ENCODE measurements at regions not wholly inside any gene's neighbourhood (a gene's known extent, or its start where the extent isn't known, plus 50 kb on each side); places are given as distances from the start of the nearest gene placed in this dataset.
"Not testable (repeated sequence)": the region's sequence is repeated elsewhere in the genome, so short reads cannot be mapped to it uniquely, and the experiment has no call there.

DNA sequence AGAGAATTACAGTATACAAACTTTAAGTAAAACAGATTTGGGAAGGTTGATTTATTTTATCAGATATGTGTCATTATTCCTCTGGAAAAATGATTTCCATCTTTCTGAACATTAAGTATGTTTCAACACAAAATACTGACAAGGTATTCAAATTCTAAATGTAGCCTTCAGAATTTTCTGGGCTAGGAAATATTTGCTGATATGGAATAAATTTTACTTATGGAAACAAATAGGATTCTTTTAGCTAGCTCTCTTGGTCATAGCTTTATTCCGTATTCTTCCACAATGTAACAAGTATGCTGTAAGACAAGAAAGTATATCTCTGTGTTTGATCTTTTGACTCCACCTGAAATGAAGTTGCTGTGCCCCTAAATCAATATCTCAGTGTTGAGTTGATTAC, 1125.2 kb upstream of the CITED2 start:
- H3K4me1 Mint-ChIP-seq (ENCODE audit: low read depth), result no peaks in the 10 kb centered on the region
- no peaks in the 10 kb centered on the region for H3K36me3 Mint-ChIP-seq (ENCODE audit: low read depth)
- H3K9me3 Mint-ChIP-seq, result peaks cover 3% of the 10 kb centered on the region
- H3K27ac Mint-ChIP-seq, result no peak overlapping the region
- intact Hi-C loops (cut with micrococcal nuclease), result no loop called here
- no peaks in the 10 kb centered on the region for H3K27me3 Mint-ChIP-seq
- H3K4me3 Mint-ChIP-seq, result no peak overlapping the region

GRCh38 chr6:140494321-140495108, 1120.1 kb upstream of the CITED2 start:
- intact Hi-C loops (cut with micrococcal nuclease), result no loop called here
- Mint-ChIP-seq H3K27me3 (no peaks in the 10 kb centered on the region), H3K4me3 (no peak overlapping the region), H3K9me3 (peaks cover 17% of the 10 kb centered on the region), H3K4me1 (ENCODE audit: low read depth) (no peaks in the 10 kb centered on the region), H3K36me3 (ENCODE audit: low read depth) (no peaks in the 10 kb centered on the region), H3K27ac (no peak overlapping the region)

- intact Hi-C loops (cut with micrococcal nuclease); H3K27ac Mint-ChIP-seq; H3K4me1 Mint-ChIP-seq (ENCODE audit: low read depth); H3K4me3 Mint-ChIP-seq; H3K27me3 Mint-ChIP-seq; H3K36me3 Mint-ChIP-seq (ENCODE audit: low read depth): not testable (repeated sequence)
- H3K9me3 Mint-ChIP-seq, result peaks cover 17% of the 10 kb centered on the region
Measured at GRCh38 chr6:140493470-140493869, 1119.0 kb upstream of the CITED2 start.

DNA sequence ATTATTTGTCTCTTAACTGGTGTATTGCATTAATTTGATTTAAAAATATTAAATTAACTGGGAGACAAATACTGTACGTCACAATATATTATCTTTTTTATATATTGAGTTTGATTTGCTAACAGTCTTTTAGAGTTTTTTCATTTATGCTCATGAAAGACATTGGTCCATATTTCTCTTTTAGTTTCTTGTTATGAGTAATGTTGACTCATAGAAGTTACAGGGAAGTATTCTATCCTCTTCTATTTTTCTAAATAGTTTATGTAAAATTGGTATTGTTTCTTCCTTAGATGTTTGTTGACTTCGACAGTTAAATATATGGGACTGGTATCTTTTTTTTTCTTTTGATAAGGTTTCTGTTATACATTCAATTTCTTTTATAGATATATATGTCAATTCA, 1115.6 kb upstream of the CITED2 start:
- no peaks in the 10 kb centered on the region for H3K27me3 Mint-ChIP-seq
- H3K4me1 Mint-ChIP-seq (ENCODE audit: low read depth), result peaks cover 20% of the 10 kb centered on the region
- intact Hi-C loops (cut with micrococcal nuclease), result no loop called here
- H3K27ac Mint-ChIP-seq, result no peak overlapping the region
- H3K36me3 Mint-ChIP-seq (ENCODE audit: low read depth), result peaks cover 13% of the 10 kb centered on the region
- H3K9me3 Mint-ChIP-seq, result peaks cover 41% of the 10 kb centered on the region
- no peak overlapping the region for H3K4me3 Mint-ChIP-seq

DNA sequence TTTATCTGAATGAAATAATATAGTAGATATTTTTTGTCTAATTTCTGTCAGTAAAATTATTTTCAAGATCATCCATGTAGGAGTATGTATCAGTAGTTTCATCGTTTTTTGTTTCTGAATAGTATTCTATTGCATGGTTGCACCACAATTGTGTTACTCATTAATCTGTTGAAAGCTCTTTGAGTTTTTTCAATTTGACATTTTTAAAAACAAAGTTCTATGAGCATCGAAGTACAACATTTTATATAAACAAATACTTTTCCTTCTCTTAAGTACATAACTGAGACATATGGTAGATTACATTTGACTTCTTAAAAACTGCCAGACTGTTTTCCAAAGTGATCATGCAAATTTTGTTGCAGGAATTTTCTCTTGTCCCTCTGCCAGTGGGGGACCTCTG, 1113.1 kb upstream of the CITED2 start:
- Mint-ChIP-seq H3K4me3 (no peak overlapping the region), H3K4me1 (ENCODE audit: low read depth) (peaks cover 21% of the 10 kb centered on the region), H3K36me3 (ENCODE audit: low read depth) (peaks cover 13% of the 10 kb centered on the region), H3K27ac (no peak overlapping the region), H3K27me3 (no peaks in the 10 kb centered on the region), H3K9me3 (peaks cover 33% of the 10 kb centered on the region)
- intact Hi-C loops (cut with micrococcal nuclease), result no loop called here

GRCh38 chr6:140486450-140487361, 1112.3 kb upstream of the CITED2 start:
- Mint-ChIP-seq H3K4me3 (no peak overlapping the region), H3K27ac (no peak overlapping the region), H3K4me1 (ENCODE audit: low read depth) (peaks cover 21% of the 10 kb centered on the region), H3K27me3 (no peaks in the 10 kb centered on the region), H3K9me3 (peaks cover 33% of the 10 kb centered on the region), H3K36me3 (ENCODE audit: low read depth) (peaks cover 13% of the 10 kb centered on the region)
- intact Hi-C loops (cut with micrococcal nuclease), result no loop called here

DNA sequence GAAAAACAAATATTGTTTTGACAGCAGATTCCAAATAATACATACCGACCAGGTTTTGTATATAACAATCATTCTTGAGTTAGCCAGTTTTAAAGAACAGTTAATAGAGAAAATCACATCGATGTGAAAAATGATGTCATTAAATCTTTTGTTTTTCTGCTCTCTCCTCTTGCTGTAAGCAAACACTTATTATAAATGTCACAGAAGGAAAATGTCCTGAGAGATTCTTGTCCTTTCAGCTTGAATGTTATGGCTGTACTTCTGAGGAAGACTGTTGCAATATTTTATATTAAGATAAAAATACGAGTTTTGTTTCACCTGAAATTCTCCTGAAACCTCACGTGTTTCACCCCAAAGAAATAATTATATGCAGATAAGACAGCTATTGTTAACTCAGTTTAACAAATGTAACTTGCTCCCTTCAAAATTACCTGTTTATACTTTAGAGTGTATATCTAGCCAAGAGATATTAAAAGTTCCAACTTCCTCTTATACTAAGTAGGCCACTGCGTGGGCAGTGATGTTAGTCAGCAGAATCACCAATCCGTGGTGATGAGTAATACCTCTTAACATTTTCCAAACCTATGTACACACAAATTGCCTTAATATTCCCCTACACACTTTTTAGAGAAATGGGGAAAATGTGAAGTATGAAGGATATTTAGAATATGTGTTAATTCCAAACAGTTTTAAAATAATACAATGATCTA, 1111.4 kb upstream of the CITED2 start:
- Mint-ChIP-seq H3K9me3 (peaks cover 28% of the 10 kb centered on the region), H3K27me3 (no peaks in the 10 kb centered on the region), H3K36me3 (ENCODE audit: low read depth) (peaks cover 13% of the 10 kb centered on the region), H3K27ac (no peak overlapping the region), H3K4me1 (ENCODE audit: low read depth) (peaks cover 24% of the 10 kb centered on the region), H3K4me3 (no peak overlapping the region)
- intact Hi-C loops (cut with micrococcal nuclease), result no loop called here

- intact Hi-C loops (cut with micrococcal nuclease), result no loop called here
- no peak overlapping the region for H3K4me3 Mint-ChIP-seq
- peaks cover 14% of the 10 kb centered on the region for H3K4me1 Mint-ChIP-seq (ENCODE audit: low read depth)
- H3K27ac Mint-ChIP-seq, result no peak overlapping the region
- peaks cover 6% of the 10 kb centered on the region for H3K9me3 Mint-ChIP-seq
- no peaks in the 10 kb centered on the region for H3K27me3 Mint-ChIP-seq
- H3K36me3 Mint-ChIP-seq (ENCODE audit: low read depth), result no peaks in the 10 kb centered on the region
Measured at GRCh38 chr6:140480852-140481251, 1106.4 kb upstream of the CITED2 start.

GRCh38 chr6:140478631-140479030, 1104.2 kb upstream of the CITED2 start:
- intact Hi-C loops (cut with micrococcal nuclease), result no loop called here

DNA sequence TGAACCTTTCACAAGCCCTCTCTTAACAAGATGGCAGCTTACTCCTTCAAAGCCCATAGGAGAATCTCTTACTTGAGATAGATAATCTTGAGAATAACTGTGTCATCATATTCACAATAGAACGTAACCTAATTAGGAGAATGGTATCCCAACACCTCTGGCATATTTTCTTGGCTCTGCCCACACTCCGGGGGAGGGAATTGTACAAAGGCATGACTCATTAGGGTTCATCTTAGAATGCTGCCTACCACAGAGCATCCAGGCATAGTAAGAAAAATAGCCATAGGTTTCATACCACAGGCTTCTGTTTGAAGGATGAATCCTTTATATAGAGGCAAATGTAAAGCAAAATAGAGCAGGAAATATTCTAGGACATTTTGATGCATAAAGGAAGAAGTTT, 1100.6 kb upstream of the CITED2 start:
- Mint-ChIP-seq H3K27me3 (no peaks in the 10 kb centered on the region), H3K27ac (no peak overlapping the region)
- intact Hi-C loops (cut with micrococcal nuclease), result no loop called here

More at GRCh38 chr6:140478631-140479030, 1104.2 kb upstream of the CITED2 start:
- Mint-ChIP-seq H3K36me3 (ENCODE audit: low read depth) (no peaks in the 10 kb centered on the region), H3K9me3 (peaks cover 12% of the 10 kb centered on the region), H3K27ac (no peak overlapping the region), H3K27me3 (no peaks in the 10 kb centered on the region), H3K4me1 (ENCODE audit: low read depth) (peaks cover 5% of the 10 kb centered on the region), H3K4me3 (no peak overlapping the region)

DNA sequence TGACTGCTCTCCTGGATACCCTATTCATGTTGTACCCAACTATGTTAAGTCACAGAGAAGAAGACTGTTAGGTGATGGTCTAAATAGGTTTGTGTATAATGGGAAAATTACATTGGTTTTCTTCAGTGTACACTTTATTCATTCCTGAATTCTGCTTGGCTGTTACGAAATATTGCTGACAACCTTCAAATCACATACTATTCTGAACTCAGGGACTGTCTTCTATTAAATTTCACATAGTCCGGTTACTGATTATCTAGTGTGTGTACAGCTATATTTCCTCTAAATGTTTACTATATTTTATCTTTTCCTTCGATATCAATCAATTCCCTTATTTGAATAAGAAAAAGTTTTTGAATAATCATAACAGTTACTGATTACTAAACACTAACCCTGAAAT, 1090.3 kb upstream of the CITED2 start:
- no peaks in the 10 kb centered on the region for H3K36me3 Mint-ChIP-seq (ENCODE audit: low read depth)
- peaks cover 18% of the 10 kb centered on the region for H3K4me1 Mint-ChIP-seq (ENCODE audit: low read depth)
- no peak overlapping the region for H3K27ac Mint-ChIP-seq
- H3K27me3 Mint-ChIP-seq, result no peaks in the 10 kb centered on the region
- intact Hi-C loops (cut with micrococcal nuclease), result no loop called here
- peaks cover 34% of the 10 kb centered on the region for H3K9me3 Mint-ChIP-seq
- no peak overlapping the region for H3K4me3 Mint-ChIP-seq

More for the DNA sequence above, 1100.6 kb upstream of the CITED2 start:
- H3K9me3 Mint-ChIP-seq, result peaks cover 12% of the 10 kb centered on the region
- H3K4me1 Mint-ChIP-seq (ENCODE audit: low read depth), result no peaks in the 10 kb centered on the region
- no peaks in the 10 kb centered on the region for H3K36me3 Mint-ChIP-seq (ENCODE audit: low read depth)
- no peak overlapping the region for H3K4me3 Mint-ChIP-seq

- no peaks in the 10 kb centered on the region for H3K36me3 Mint-ChIP-seq (ENCODE audit: low read depth)
- H3K4me3 Mint-ChIP-seq, result no peak overlapping the region
- H3K27me3 Mint-ChIP-seq, result no peaks in the 10 kb centered on the region
- intact Hi-C loops (cut with micrococcal nuclease), result no loop called here
- peaks cover 18% of the 10 kb centered on the region for H3K4me1 Mint-ChIP-seq (ENCODE audit: low read depth)
- H3K9me3 Mint-ChIP-seq, result peaks cover 34% of the 10 kb centered on the region
- H3K27ac Mint-ChIP-seq, result no peak overlapping the region
Measured at GRCh38 chr6:140463312-140463710, 1088.9 kb upstream of the CITED2 start.

- Mint-ChIP-seq H3K4me3 (no peak overlapping the region), H3K9me3 (peaks cover 34% of the 10 kb centered on the region), H3K4me1 (ENCODE audit: low read depth) (peaks cover 18% of the 10 kb centered on the region), H3K27me3 (no peaks in the 10 kb centered on the region), H3K27ac (no peak overlapping the region), H3K36me3 (ENCODE audit: low read depth) (no peaks in the 10 kb centered on the region)
- intact Hi-C loops (cut with micrococcal nuclease), result no loop called here
Measured at GRCh38 chr6:140462453-140463311, 1088.2 kb upstream of the CITED2 start.

Measured in dendritic cell treated with granulocyte-macrophage colony-stimulating factor and Interleukin-4, amounts not matched to agents 40 ng/mL and 50 ng/mL, for 4 days (primary cell).